ENCODE measurements at regions not wholly inside any gene's neighbourhood (a gene's known extent, or its start where the extent isn't known, plus 50 kb on each side); places are given as distances from the start of the nearest gene placed in this dataset.
"Not testable (repeated sequence)": the region's sequence is repeated elsewhere in the genome, so short reads cannot be mapped to it uniquely, and the experiment has no call there.

DNA sequence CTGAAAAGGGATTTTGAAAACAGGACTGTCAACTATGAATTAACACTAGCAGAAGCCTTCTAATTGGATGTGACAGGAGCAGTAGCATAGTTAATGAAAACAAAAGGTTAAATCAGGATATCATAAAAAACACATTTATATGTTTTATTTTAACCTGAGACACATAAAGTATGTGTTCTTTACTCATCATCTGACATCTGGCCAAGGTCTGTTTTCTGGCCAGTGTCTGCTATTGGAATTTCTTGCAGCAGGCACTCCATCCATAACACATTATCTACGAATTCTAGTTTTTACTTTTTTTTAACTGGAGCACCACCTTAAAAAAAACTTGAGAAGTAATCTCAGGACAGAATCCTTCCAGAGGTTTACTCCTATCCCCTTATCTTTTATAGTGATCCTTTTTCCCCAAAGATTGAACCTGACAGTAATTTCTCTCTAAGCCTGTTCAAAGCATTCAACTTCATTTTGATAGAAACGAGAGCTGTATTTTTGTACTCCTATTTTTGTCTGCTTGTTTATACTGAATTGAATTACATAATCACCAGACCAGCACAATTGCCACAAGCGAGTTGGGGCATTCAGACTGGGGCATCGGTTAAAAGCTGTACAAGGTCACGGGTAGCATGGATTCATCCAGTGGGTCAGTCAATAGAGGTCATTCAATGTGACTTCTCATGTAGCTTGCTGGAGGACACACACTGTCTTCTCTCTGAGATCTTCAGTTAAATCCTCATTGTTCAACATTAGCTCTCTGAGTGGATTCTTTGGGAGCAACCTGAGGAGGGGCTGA lies 205.6 kb upstream of the CLINT1 start:
- no peak for DNase-seq (ENCODE audit: low read depth in 2 of 2)

DNA sequence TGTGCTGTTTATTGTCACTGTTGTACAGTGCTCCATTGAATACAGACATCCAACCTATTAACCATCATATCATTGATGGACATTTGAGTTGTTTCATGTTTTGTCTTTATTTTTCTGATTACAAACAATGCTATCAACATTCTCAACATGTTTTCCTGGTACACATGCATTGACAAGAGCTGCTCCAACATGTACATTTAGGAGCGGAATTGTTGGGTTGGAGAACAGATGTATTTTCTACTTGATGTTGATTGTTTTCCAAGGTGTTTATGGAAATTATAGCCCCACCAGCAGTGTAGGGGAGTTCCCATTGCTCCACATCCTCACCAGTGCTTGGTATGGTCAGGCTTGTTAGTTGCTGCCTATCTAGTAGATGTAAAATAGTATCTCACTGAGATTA lies 204.1 kb upstream of the CLINT1 start:
- DNase-seq (ENCODE audit: low read depth in 2 of 2) = no peak

DNA sequence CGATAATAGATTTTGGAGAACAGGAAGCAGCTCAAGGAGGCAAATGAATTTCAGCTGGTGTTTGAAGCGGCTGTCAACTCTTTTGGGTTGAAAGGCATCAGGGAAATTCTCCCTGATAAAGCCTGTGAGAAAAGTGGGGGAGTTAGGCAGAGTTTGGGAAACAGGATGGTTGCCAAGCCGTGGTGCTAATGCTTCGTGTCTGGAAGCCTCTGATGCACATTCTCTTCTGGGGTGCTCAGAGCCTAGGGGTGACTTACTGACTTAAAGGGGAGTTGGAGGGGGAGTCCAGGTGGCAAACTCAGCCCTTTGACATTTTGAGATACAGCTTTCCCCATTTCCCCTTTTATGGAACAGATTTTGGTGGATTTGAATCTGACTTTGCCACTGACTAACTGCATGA lies 202.5 kb upstream of the CLINT1 start:
- no peak for DNase-seq (ENCODE audit: low read depth in 2 of 2)

DNA sequence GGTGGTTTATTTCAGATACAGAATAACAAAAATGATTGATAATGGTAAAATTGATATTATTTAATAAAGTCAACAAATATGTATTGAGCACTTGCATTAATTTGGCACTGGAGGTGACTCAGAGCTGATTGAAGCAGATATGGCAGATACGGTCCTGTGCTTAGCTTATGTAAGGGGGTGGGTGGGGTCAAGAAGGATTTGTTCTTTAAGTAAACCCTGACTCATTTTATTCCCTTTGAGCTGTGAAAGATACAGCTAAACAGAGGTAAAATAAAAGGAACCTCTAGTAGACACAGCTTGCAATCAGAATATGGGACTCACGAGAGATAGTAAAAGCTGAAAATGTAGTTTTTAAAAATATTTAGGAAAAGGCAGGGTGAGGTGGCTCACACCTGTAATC lies 201.3 kb upstream of the CLINT1 start:
- DNase-seq (ENCODE audit: low read depth in 2 of 2) = no peak

DNA sequence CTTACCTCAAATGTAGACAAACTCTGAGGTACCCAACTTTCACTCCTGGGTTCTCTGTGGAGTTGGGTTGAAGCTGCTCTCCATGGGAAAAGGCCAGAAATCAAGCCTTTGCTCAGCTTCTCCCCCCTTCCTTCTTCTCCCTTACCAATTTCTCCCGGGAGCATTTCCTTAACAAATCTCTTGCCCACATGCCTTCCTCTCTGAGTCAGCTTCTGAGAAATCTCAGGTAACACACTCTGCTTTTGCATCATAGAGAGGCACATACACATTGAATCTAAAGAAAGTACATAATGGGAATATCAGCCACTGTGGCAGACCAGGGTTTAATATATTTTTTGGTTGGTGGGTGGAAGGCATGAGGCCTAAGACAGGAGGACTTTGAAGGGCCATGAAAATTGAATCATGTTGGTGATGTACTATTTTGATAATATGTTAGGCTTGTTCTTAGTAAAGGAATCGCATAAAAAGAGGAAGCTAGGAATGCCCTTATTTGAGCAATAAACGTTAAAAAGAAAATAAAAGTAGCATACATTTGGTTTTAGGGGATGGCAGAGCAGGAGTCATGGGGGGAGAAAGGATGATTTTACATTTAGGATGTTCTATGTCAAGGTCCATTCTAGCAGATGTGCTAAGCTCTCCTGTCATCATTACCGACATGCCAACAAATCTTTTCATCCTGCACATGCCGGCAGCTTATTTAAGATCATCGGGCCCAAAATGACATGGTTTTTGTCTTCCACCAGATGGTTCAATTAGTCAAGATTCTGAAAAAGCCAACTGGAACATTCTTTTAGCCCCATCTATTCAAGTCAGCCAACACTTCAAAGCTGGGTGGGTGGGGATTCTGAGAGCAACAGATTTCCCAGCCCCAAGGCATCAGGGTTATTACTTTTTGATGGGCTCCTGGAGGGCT lies 199.5 kb upstream of the CLINT1 start:
- DNase-seq (ENCODE audit: low read depth in 2 of 2) = no peak

DNA sequence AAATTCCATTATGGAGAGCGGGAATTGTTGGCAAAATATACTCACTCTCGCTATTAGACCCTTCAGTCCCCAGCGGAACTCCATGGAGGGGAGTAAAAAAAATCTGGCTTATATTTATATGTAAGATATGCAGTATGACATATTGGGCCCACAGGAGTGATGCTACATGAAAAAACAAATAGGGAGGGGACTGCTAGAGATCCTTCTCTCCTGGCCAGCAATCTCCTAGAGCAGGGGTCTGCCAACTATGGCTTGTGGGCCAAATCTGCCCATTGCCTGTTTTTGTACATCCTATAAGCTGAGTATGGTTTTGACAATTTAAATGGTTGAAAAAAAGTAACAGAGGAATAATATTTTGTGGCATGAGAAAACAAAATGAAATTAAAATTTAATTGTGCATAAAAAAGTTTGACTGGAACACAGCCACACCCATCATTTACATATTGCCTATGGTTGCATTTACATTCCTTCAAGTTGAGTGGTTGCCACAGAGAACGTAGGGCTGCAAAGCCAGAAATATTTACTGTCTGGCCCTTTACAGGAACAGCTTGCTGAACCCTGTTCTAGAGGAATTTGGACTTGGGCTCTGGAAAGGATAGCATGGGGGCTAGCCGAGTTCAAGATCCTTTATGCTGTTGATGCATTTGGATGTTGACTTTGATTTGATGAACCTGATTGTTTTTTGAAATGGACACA lies 197.3 kb upstream of the CLINT1 start:
- no peak for DNase-seq (ENCODE audit: low read depth in 2 of 2)

DNA sequence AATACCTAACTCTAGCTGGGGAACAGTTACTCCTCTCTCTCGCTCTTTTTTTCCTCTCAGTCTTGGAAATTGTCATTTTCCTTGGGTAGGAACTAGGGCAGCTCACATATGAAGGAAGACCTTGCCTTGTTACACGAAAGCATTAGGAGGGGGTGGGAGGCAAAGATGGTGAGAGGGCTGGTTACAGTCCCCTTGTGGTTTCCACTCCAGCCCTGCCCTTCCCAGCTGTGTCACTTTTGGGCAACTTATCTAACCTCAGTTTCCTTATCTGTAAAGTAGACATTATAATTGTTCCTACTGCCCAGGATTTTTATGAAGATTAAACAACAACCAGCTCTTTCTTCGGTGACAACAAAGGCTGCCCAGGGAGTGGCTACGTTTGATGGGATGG lies 196.2 kb upstream of the CLINT1 start:
- no peak for DNase-seq (ENCODE audit: low read depth in 2 of 2)

DNA sequence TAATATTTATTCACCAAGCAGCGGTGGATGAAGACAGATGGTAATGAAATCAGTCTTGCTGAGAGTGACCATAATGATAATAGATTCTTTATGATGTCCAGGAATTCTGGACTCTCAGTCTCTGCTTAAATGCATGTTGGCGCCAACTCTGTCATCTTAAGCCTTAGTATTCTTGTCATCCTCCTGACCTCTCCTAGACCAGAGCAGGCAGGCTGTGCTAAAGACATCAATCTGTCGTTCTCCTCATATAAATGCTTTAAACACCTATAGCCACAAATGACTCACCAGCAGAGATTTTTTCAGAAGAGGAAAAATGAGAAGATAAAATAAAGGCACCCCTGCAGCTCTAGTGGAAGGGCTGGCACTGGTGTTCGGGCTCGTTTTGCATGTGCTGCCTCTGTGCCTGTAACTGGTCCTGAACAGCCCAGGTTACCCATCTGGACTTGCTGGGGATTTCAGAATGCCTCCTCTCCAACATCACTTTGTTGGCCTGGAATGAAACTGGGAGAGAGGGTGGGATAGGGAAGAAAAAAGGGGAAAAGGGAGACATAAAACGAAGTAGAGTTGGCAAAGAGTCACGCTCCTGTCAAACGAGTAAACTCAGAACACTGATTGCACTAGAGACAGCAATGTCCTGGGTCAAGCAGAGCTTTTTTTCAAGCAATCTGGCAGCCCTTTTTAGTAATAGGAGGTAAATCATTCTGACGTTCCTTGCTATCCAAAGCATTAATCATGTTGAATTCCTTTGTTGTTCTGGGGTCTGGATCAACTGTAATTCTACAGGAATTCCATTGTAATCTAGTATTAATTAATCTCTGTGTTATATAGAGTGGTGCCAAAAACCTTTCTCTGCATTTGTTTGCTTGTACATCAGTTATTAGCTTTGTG lies 195.5 kb upstream of the CLINT1 start:
- no peak for DNase-seq (ENCODE audit: low read depth in 2 of 2)

DNA sequence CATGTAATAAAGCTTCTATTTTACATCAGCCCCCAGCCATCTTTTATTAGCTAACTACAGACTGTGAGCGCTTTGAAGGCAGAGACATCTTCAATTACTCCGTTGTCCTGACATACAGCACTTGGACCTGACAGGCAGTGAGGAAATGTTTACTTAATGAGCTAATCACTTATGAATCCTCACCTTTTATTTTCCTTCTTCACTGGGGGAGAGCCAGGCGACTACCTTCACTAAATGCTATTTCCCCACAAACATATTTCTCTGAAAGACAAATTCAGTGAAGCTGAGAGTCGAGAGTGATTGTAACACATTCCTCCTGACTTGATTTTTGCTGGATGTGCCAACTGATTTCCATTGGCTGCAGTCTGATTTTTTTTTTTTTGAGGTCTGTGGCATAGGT lies 192.1 kb upstream of the CLINT1 start:
- no peak for DNase-seq (ENCODE audit: low read depth in 2 of 2)

DNA sequence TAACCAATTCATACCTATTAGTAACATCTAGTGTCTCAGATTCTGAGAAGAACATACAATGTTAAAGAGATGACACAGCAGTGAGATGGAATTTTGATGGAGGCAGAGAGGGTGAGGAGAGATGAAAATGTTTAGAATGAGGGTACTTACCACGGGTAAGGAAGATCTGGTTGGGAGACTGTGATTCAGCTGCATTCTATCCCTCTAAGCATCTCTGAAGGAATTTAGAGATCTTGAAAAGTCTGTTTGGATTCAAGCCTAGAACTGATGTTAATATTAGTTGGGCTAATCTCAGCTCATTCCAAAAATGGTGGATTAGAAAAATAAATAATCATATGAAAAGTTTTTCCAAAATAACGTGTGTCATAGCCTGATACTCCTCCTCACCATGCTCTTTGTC lies 191.5 kb upstream of the CLINT1 start:
- no peak for DNase-seq (ENCODE audit: low read depth in 2 of 2)

DNA sequence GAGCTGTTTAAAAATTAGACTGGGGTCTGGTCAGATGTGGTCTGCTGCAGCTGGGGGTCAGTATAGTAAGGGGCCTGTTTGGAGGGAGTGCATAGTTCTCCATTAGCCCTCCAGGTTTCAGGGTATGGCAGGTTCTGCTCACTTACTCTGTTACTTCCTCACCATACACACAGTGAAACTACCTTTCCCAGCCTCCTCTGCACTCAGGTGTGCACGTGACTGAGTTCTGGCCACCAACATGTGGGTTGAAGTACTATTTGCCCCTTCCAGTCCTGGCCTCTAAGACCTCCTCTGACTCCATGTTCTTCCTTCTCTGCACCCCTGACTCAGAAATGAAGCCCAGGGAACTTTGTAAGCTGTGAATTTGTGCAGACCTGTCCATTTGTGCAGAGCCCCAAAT lies 190.5 kb upstream of the CLINT1 start:
- no peak for DNase-seq (ENCODE audit: low read depth in 2 of 2)

DNA sequence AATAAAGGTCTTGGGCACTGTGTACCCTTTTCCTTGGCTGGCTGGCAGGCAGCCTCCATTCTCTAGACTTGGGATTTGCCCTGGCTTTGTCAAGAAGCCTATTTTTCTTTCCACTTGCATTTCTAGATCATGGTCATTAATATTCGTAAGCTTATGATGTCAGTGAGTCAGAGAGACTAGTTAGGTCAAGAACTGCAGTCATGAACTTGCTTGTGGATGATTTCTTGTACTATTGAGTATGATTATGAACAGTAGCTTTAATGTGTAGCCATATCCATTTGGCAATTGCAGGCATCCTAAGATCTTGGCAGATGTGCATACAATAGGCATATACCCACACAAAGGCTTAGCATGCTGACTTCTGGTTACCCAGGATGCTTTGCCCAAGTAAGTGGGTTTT lies 186.8 kb upstream of the CLINT1 start:
- DNase-seq (ENCODE audit: low read depth in 2 of 2) = no peak

DNA sequence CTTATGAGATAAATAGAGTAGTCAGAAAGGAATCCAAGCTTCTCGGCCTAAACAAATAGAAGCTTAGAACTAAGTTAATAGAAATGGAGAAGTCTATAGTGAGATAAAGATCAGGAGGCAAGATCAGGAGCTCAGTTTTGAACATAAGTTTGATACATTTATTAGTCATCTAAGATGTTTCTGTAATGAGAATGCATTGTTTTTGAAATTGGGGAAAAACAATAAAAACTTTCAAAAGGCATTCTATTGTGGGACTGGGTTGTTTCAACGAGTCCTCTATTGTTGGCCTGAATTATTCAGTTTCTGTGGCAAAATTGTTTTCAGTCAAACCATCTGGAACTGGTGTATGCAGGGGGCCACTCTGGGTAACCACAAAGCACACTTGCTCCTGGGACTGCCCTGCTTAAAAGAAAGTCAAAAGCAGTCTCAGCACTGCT lies 181.0 kb upstream of the CLINT1 start:
- DNase-seq (ENCODE audit: low read depth in 2 of 2) = no peak

DNA sequence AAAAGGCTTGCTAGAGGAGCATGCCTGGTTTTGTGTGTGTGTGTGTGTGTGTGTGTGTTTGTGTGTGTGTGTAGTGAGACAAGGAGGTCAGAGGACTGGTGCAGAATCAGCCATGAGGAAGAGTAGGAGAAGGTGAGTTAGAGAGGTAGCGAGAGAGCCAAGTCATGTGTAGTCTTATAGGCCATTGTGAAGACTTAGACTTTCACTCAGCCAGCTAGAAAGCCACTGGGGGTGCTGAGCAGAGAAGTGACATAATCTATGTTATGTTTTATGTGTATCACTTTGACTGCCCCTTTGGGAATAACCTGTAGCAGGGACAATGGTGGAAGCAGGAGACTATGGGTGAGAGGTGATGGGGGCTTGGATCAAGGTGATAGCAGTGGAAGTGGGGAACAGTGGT lies 180.5 kb upstream of the CLINT1 start:
- DNase-seq (ENCODE audit: low read depth in 2 of 2) = no peak

DNA sequence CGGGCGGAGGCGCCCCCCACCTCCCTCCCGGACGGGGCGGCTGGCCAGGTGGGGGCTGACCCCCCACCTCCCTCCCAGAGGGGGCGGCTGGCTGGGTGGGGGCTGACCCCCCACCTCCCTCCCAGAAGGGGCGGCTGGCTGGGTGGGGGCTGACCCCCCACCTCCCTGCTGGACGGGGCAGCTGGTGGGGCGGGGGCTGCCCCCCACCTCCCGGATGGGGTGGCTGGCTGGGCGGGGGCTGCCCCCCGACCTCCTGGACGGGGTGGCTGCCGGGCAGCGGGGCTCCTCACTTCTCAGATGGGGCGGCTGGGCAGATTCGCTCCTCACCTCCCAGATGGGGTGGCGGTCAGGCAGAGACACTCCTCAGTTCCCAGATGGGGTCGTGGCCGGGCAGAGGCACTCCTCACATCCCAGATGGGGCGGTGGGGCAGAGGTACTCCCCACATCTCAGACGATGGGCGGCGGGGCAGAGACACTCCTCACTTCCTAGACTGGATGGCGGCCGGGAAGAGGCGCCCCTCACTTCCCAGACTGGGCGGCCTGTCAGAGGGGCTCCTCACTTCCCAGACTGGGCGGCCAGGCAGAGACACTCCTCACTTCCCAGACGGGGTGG lies 178.1 kb upstream of the CLINT1 start:
- not testable (repeated sequence) for DNase-seq (ENCODE audit: low read depth in 2 of 2)

DNA sequence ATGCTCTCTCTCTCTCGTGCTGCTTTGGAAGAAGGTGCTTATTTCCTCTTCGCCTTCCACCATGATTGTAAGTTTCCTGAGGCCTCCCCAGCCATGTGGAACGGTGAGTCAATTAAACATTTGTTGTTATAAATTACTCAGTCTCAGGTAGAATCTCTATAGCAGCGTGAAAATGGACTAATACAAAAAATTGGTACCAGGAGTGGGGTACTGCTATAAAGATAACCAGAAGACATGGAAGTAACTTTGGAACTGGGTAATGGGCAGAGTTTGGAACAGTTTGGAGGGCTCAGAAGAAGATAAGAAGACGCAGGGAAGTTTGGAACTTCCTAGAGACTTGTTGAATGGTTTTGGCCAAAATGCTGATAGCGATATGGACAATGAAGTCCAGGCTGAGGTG lies 175.6 kb upstream of the CLINT1 start:
- DNase-seq (ENCODE audit: low read depth in 2 of 2) = not testable (repeated sequence)

DNA sequence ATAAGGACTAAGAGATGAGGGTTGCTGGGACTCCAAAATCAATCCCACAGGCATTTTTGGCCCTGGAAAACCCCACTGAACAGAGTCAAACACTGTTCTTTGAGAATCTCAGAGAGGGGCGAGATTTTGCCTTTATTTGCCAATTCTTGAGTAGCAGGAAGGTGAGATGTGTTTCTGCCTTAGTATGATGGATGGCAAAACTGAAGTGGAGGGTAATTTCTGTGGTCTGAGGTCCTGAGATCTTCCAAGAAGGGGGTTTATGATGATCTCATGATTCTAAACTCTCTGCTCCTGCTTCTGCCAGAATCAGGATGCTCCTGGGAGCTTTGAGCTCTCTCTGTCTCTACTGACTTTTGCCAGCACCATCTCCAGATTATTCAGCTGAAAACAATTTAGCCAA lies 174.8 kb upstream of the CLINT1 start:
- DNase-seq (ENCODE audit: low read depth in 2 of 2) = no peak

DNA sequence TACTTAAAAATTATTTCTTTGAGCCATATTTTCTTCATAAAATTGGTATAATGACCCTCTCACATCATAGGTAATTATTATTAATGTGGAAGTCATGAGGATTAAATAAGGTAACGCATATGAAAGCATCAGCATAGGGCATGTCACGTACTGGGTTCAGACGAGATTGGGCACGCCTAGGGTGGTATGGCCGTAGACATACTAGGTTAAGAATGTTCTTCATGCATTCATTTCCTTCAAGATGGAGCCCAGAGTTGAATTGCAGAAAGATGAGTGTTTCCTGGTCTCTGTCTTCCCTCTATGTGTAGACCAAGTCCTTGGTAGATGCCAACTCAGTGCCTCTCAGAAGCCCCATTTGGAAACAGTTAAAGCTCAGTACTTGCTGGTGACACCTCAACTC lies 174.1 kb upstream of the CLINT1 start:
- no peak for DNase-seq (ENCODE audit: low read depth in 2 of 2)

DNA sequence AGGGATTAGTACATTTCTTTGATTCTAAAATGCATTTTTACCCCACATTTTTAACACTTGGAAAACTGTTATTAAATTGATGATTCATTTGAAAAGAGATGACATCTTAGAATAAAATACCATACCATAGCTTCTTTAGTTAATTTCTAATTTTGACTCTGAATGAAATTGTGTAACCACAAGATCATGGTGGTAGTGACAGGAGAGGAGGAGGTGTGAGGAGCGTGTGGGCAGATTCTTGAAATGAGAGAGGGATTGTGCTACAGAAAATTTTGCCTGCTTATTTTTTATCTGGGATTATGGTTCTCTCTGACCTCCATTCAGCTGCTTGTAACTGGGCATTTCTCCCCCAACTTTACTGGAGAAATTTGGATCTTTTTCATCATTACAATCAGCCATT lies 173.3 kb upstream of the CLINT1 start:
- no peak for DNase-seq (ENCODE audit: low read depth in 2 of 2)

DNA sequence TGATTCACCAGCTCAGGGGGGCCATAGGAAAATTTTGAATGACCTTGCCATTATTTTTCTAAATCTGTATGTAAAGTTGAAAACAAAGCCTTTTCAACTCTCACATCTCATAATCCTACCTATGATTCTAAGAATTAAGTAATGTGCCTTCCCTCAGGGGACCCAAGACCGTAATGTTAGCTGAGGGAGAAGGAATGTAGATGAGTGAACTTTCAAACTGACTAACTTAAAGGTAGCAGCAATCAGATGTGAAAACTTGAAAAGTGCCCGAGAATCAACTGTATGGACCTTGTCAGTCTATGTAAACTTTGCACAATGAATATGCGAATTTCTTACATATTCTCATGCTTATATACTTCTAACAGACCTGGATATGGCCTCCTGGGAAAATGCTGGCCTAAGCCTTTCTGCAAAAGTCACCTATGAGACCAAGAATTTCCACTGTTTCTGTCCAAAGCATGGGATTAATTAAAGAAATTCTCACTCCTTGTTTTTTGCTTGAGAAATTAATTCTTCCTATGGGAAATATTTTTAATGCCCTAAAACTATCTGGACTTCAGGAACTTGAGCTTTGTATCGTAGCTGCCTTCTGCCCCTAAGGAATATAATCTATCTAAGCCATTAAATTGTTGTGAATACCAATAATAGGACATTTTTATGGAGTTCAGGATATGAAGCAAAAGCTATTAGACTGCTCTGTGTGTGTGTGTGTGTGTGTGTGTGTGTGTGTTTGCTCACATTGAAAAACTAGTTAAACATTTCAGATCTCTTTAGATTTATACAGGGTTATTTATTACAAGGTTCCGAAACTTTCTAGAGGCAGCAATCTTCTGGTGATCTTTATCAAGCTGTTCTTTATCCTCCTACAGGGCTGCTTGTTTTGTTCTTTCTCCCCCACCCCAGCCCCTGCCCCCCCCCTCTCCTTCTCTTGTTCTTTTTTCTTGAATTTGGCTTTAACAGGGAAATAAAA lies 169.1 kb upstream of the CLINT1 start:
- DNase-seq (ENCODE audit: low read depth in 2 of 2) = no peak

Measured in stimulated activated CD8-positive, alpha-beta memory T cell treated with anti-CD3 and anti-CD28 coated beads, Interleukin-7, amount 100 ng/mL, for 4 hours (primary cell).